Breast epithelium (tissue), 4 donors: ENCODE measurements at regions not wholly inside any gene's neighbourhood (a gene's known extent, or its start where the extent isn't known, plus 50 kb on each side); places are given as distances from the start of the nearest gene placed in this dataset.
"Not testable (repeated sequence)": the region's sequence is repeated elsewhere in the genome, so short reads cannot be mapped to it uniquely, and the experiment has no call there.

ENCODE experiments used
- DNase-seq, 2 donors: peaks; one replicate each; pipeline ENCODE4 v3.0.0-alpha.2; 2019; ENCODE audit warnings: low spot score in 2 of 2
- H3K27ac ChIP-seq, 2 donors: fragments of 200-600 bp; sonication (generic) in 1 of 2; one replicate each; pipeline ENCODE4 v1.5.1; 2016 to 2019; ENCODE audit warnings: mild to moderate bottlenecking in 1 of 2
- H3K27me3 ChIP-seq, 2 donors: fragments of 200-600 bp; sonication (generic) in 1 of 2; one replicate each; pipeline versions ENCODE4 v1.5.1 to v1.6.0; 2017 to 2019; ENCODE audit warnings: control low read depth in 1 of 2, mild to moderate bottlenecking in 1 of 2
- H3K36me3 ChIP-seq: fragments of 200-600 bp; one replicate; pipeline ENCODE4 v1.5.1; 2019
- H3K4me1 ChIP-seq, 2 donors: fragments of 200-600 bp; sonication (generic); one replicate each; pipeline ENCODE4 v1.5.1; 2016 to 2019; ENCODE audit warnings: control low read depth in 1 of 2
- H3K4me3 ChIP-seq, 3 donors: fragments of 200-600 bp; sonication (generic); 1 replicate in 2 of 3; 2 replicates in 1 of 3; pipeline ENCODE4 v1.5.1; 2016 to 2019; ENCODE audit warnings: mild to moderate bottlenecking in 3 of 3, moderate library complexity in 2 of 3
- H3K9me3 ChIP-seq, 2 donors: fragments of 200-600 bp; sonication (generic) in 1 of 2; one replicate each; pipeline ENCODE4 v1.5.1; 2016 to 2019; ENCODE audit warnings: control low read depth in 1 of 2
- CTCF ChIP-seq, 3 donors: fragments of 450-650 bp; IDR thresholded peaks; one replicate each; pipeline ENCODE4 v1.5.1; 2016 to 2017; ENCODE audit warnings: antibody characterized with exemption in 3 of 3, mild to moderate bottlenecking in 3 of 3, moderate library complexity in 3 of 3
- POLR2A ChIP-seq: fragments of 450-650 bp; IDR thresholded peaks from one replicate; pipeline ENCODE4 v1.6.1; 2016; ENCODE audit warnings: antibody characterized with exemption, mild to moderate bottlenecking, moderate library complexity
- POLR2AphosphoS5 ChIP-seq, 3 donors: sonication (generic); formaldehyde crosslinking; IDR thresholded peaks; one replicate each; pipeline ENCODE4 v1.6.1; 2017; ENCODE audit warnings: antibody characterized with exemption in 3 of 3
- intact Hi-C: fragments of 100-400 bp; cut with DNase I; formaldehyde crosslinking; loops from one replicate; pipeline ENCODE4 v1.15.1; 2023; ENCODE audit warnings: low total_unique reads

- DNase-seq = no peak
- Histone ChIP-seq H3K4me1 (no peaks in the 10 kb centered on the region), H3K4me3 (no peak overlapping the region), H3K9me3 (peaks cover 0 to 5% of the 10 kb centered on the region in 2 donors), H3K27ac (no peak overlapping the region), H3K36me3 (no peaks in the 10 kb centered on the region), H3K27me3 (no peaks in the 10 kb centered on the region)
- intact Hi-C loops = no loop called here
- TF ChIP-seq POLR2AphosphoS5 (IDR thresholded peaks at IDR 0.05) (no peak), CTCF (IDR thresholded peaks at IDR 0.05) (no peak), POLR2A (no peak)
Observed at GRCh38 chr3:72065236-72065635, 280.3 kb upstream of the PROK2 start.

- DNase-seq, H3K9me3 ChIP-seq, H3K27ac ChIP-seq, H3K4me1 ChIP-seq, H3K4me3 ChIP-seq, H3K27me3 ChIP-seq, H3K36me3 ChIP-seq, intact Hi-C loops: not testable (repeated sequence)
Observed at GRCh38 chr3:72064727-72065126, 279.8 kb upstream of the PROK2 start.

DNA sequence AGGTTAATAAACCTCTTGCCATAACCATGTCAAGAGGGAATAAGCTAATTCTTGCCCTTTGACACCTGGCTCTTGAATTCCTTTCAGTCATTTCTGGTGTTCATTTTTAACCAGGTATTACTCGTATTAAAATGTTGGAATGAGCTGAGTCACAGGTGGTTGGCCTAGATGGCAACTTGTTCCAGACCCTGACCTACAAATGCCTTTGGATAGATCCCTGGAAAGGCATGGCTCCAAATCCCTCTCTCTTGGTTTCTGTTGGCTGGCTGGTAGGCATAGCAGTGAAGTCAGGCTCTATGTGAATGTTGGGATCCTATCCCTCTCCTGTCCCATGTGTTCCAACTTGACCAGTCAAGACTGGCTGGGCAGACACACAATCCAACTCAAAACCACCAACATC, 277.1 kb upstream of the PROK2 start:
- Histone ChIP-seq H3K4me3 (no peak overlapping the region), H3K9me3 (peaks cover 0 to 5% of the 10 kb centered on the region in 2 donors)
- TF ChIP-seq CTCF (IDR thresholded peaks at IDR 0.05) (no peak), POLR2AphosphoS5 (IDR thresholded peaks at IDR 0.05) (no peak), POLR2A (no peak)

GRCh38 chr3:72060447-72061034, 275.6 kb upstream of the PROK2 start:
- Histone ChIP-seq H3K27me3 (no peaks in the 10 kb centered on the region), H3K4me3 (no peak overlapping the region), H3K9me3 (peaks cover 0 to 5% of the 10 kb centered on the region in 2 donors), H3K4me1 (no peaks in the 10 kb centered on the region), H3K27ac (no peak overlapping the region), H3K36me3 (no peaks in the 10 kb centered on the region)
- intact Hi-C loops = no loop called here
- no peak for DNase-seq
- TF ChIP-seq POLR2AphosphoS5 (IDR thresholded peaks at IDR 0.05) = no peak
- no peak for TF ChIP-seq CTCF (IDR thresholded peaks at IDR 0.05)
- no peak for TF ChIP-seq POLR2A

More for the DNA sequence above, 277.1 kb upstream of the PROK2 start:
- DNase-seq = no peak
- Histone ChIP-seq H3K27ac (no peak overlapping the region), H3K27me3 (no peaks in the 10 kb centered on the region), H3K4me1 (no peaks in the 10 kb centered on the region), H3K36me3 (no peaks in the 10 kb centered on the region)
- intact Hi-C loops = no loop called here

DNA sequence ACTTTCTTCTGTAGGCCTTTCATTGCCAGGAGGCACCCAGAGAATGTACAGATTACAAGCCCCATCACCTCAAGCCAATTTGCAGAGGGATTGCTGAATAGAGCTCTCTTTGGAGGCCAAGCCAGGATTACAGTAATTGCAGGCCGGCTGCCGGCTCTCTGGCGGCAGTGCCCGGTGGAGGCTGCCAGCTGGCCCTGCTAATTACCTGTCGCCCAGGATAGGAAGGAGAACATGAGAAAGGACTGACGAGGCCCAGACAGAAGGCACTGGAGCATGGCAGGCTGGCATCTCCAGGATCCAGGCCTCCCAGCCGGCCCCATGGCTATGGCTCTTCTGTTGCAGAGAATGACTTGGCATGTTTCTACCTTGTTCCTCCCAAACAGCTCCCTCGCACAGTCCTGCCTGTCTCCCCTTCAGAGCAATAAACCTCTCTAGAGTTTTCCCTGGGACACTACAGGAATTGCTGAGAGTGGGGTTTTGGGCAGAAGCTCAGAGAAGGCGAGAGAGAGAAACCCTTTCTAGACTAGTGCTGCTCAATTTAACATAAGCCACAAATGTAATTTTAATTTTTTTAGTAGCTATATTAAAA, 273.6 kb upstream of the PROK2 start:
- intact Hi-C loops = no loop called here
- H3K4me3 ChIP-seq = no peak overlapping the region

More for the DNA sequence above, 273.6 kb upstream of the PROK2 start:
- peak in 1 of 2 donors; percentile 58 for DNase-seq
- H3K36me3 ChIP-seq = no peaks in the 10 kb centered on the region
- peaks cover 0 to 3% of the 10 kb centered on the region in 2 donors for H3K9me3 ChIP-seq
- no peaks in the 10 kb centered on the region for H3K27me3 ChIP-seq
- TF ChIP-seq CTCF (IDR thresholded peaks at IDR 0.05) (no peak), POLR2AphosphoS5 (IDR thresholded peaks at IDR 0.05) (no peak), POLR2A (no peak)
- H3K4me1 ChIP-seq = no peaks in the 10 kb centered on the region
- H3K27ac ChIP-seq = no peak overlapping the region
